CD4-positive, alpha-beta T cell treated with Interferon gamma for 1 hour (primary cell): ENCODE measurements at regions not wholly inside any gene's neighbourhood (a gene's known extent, or its start where the extent isn't known, plus 50 kb on each side); places are given as distances from the start of the nearest gene placed in this dataset.

Experiments used
- DNase-seq: peaks from one replicate; pipeline ENCODE4 v3.0.0-alpha.2; 2020

- DNase-seq, result no peak
These were observed 557.0 kb downstream of the SLITRK1 start for GRCh38 chr13:83325125-83325853.

GRCh38 chr13:83311886-83312577 lies 570.2 kb downstream of the SLITRK1 start:
- DNase-seq, result no peak

GRCh38 chr13:83298617-83299016 lies 583.7 kb downstream of the SLITRK1 start:
- DNase-seq, result no peak

- DNase-seq, result no peak
These were observed 584.5 kb downstream of the SLITRK1 start for GRCh38 chr13:83297586-83298290.

GRCh38 chr13:83295686-83296085 lies 586.6 kb downstream of the SLITRK1 start:
- no peak for DNase-seq

- no peak for DNase-seq
These were observed 595.5 kb downstream of the SLITRK1 start for GRCh38 chr13:83286737-83287136.

- no peak for DNase-seq
These were observed 600.6 kb downstream of the SLITRK1 start for GRCh38 chr13:83281654-83282053.

GRCh38 chr13:83274679-83275078 lies 607.6 kb downstream of the SLITRK1 start:
- no peak for DNase-seq

- no peak for DNase-seq
These were observed 609.5 kb downstream of the SLITRK1 start for GRCh38 chr13:83272652-83273240.

- DNase-seq, result no peak
These were observed 610.2 kb downstream of the SLITRK1 start for GRCh38 chr13:83272076-83272475.

- DNase-seq, result no peak
These were observed 617.0 kb downstream of the SLITRK1 start for GRCh38 chr13:83265279-83265678.

GRCh38 chr13:83248751-83249150 lies 633.5 kb downstream of the SLITRK1 start:
- DNase-seq, result no peak

- DNase-seq, result no peak
These were observed 649.6 kb downstream of the SLITRK1 start for GRCh38 chr13:83232626-83233025.

GRCh38 chr13:83229574-83230305 lies 652.5 kb downstream of the SLITRK1 start:
- no peak for DNase-seq

GRCh38 chr13:83223546-83223945 lies 658.7 kb downstream of the SLITRK1 start:
- no peak for DNase-seq

- DNase-seq, result no peak
These were observed 660.4 kb downstream of the SLITRK1 start for GRCh38 chr13:83221813-83222241.

GRCh38 chr13:83221256-83221655 lies 661.0 kb downstream of the SLITRK1 start:
- DNase-seq, result no peak

- DNase-seq, result no peak
These were observed 662.0 kb downstream of the SLITRK1 start for GRCh38 chr13:83220241-83220640.

- DNase-seq, result no peak
These were observed 662.4 kb downstream of the SLITRK1 start for GRCh38 chr13:83219832-83220231.

GRCh38 chr13:83216479-83217245 lies 665.6 kb downstream of the SLITRK1 start:
- DNase-seq, result no peak

GRCh38 chr13:83215627-83216026 lies 666.6 kb downstream of the SLITRK1 start:
- no peak for DNase-seq

- no peak for DNase-seq
These were observed 667.8 kb downstream of the SLITRK1 start for GRCh38 chr13:83214452-83214851.
